ENCODE measurements at regions not wholly inside any gene's neighbourhood (a gene's known extent, or its start where the extent isn't known, plus 50 kb on each side); places are given as distances from the start of the nearest gene placed in this dataset.

DNA sequence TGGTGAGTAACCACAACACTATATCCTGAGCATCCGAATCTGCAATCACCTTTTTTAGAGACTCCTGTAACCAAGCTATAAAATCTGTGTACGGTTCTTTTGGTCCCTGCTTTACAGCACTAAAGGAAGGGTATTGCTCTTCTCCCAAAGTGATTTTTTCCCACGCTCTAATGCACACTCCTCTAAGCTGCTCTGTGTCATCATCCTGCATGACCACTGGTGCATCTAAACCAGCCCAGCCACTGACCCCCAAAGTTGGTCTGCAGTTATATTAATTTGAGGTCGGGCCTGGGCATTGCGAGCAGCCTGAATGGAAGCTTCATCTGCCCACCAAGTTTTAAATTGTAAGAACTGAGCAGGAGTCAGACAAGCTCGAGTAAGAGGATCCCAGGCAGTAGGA lies 480.0 kb downstream of the PTPRU start:
- Mint-ChIP-seq H3K27ac (no peak overlapping the region), H3K4me1 (no peaks in the 10 kb centered on the region), H3K36me3 (ENCODE audit: low read depth) (no peaks in the 10 kb centered on the region), H3K9me3 (peaks cover 30% of the 10 kb centered on the region), H3K27me3 (ENCODE audit: low read depth) (peaks cover 18% of the 10 kb centered on the region), H3K4me3 (no peak overlapping the region)
- no peak for TF ChIP-seq CTCF (IDR thresholded peaks at IDR 0.05; ENCODE audit: unreplicated experiment in 3 of 3)

DNA sequence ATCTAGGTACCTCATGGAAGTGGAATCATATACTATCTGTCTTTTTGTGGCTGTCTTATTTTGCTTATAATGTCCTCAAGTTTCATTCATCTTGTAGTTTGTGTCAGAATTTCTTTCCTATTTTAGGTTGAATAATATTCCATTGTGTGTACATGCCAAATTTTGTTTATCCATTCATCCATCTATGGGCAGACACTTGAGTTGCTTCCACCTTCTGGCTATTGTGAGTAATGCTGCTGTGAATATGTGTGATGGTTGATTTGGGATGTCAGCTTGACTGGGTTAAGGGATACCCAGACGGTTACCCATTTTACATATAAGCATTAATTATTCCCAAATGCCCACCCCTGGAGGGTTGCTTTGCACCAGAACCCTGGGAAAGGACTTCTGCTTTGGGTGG lies 477.5 kb downstream of the PTPRU start:
- no peaks in the 10 kb centered on the region for H3K36me3 Mint-ChIP-seq (ENCODE audit: low read depth)
- peaks cover 11% of the 10 kb centered on the region for H3K9me3 Mint-ChIP-seq
- peaks cover 13% of the 10 kb centered on the region for H3K4me1 Mint-ChIP-seq
- peak overlapping the region in 1 of 3 experiments; percentile 8 for H3K27ac Mint-ChIP-seq
- TF ChIP-seq CTCF (IDR thresholded peaks at IDR 0.05; ENCODE audit: unreplicated experiment in 3 of 3): peak in 2 of 3 experiments; percentile 19 to 29
- H3K27me3 Mint-ChIP-seq (ENCODE audit: low read depth): peaks cover 8% of the 10 kb centered on the region
- no peak overlapping the region for H3K4me3 Mint-ChIP-seq

- no peak overlapping the region for H3K27ac Mint-ChIP-seq
- H3K27me3 Mint-ChIP-seq (ENCODE audit: low read depth): peaks cover 16% of the 10 kb centered on the region
- no peak overlapping the region for H3K4me3 Mint-ChIP-seq
- H3K36me3 Mint-ChIP-seq (ENCODE audit: low read depth): no peaks in the 10 kb centered on the region
- peaks cover 23% of the 10 kb centered on the region for H3K4me1 Mint-ChIP-seq
- TF ChIP-seq CTCF (IDR thresholded peaks at IDR 0.05; ENCODE audit: unreplicated experiment in 3 of 3): no peak
- H3K9me3 Mint-ChIP-seq: peaks cover 4% of the 10 kb centered on the region
Observed at GRCh38 chr1:29712801-29713200, 476.5 kb downstream of the PTPRU start.

GRCh38 chr1:29712284-29712651 lies 475.9 kb downstream of the PTPRU start:
- Mint-ChIP-seq H3K36me3 (ENCODE audit: low read depth) (no peaks in the 10 kb centered on the region), H3K27ac (no peak overlapping the region), H3K27me3 (ENCODE audit: low read depth) (peaks cover 14% of the 10 kb centered on the region), H3K9me3 (no peaks in the 10 kb centered on the region), H3K4me1 (peaks cover 23% of the 10 kb centered on the region), H3K4me3 (no peak overlapping the region)
- no peak for TF ChIP-seq CTCF (IDR thresholded peaks at IDR 0.05; ENCODE audit: unreplicated experiment in 3 of 3)

DNA sequence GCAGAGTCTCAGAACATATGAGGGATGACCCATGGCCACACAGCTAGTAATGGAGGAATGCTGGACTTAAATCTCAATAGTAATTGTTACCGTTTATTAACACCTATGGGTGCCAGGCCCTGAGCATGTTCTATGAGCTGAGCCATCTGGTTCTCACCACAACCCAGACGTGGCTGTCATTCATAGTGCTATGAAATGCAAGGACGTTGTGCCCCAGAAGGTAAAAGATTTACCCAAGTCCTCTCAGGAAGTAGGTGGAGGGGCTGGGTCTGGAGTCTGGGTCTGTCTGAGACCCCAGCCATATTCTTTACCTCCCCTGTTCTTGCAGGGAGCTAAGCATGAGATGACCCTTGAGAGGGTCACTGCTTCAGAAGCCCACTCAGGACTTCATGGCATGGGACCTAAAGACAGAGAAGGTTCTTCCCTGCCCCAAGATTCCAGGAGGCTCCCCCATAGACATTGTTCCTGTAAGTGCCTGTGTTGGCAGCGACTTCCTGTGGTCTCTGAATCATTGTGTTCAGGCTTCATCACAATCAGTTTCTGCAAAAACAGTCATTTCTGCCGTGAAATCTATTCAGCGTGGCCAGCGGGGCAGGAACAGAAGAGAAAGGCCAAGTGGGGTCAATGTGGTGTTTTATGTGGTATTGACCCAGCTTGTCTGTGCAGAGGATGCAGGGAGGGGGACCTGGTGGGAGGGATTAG lies 475.4 kb downstream of the PTPRU start:
- no peaks in the 10 kb centered on the region for H3K9me3 Mint-ChIP-seq
- no peak overlapping the region for H3K27ac Mint-ChIP-seq
- peaks cover 23% of the 10 kb centered on the region for H3K4me1 Mint-ChIP-seq
- peaks cover 11% of the 10 kb centered on the region for H3K27me3 Mint-ChIP-seq (ENCODE audit: low read depth)
- no peaks in the 10 kb centered on the region for H3K36me3 Mint-ChIP-seq (ENCODE audit: low read depth)
- H3K4me3 Mint-ChIP-seq: no peak overlapping the region
- no peak for TF ChIP-seq CTCF (IDR thresholded peaks at IDR 0.05; ENCODE audit: unreplicated experiment in 3 of 3)

- Mint-ChIP-seq H3K4me1 (peaks cover 28% of the 10 kb centered on the region), H3K27me3 (ENCODE audit: low read depth) (peaks cover 30% of the 10 kb centered on the region), H3K9me3 (no peaks in the 10 kb centered on the region), H3K27ac (peak overlapping the region; percentile 77 to 90 (median 84)), H3K4me3 (no peak overlapping the region), H3K36me3 (ENCODE audit: low read depth) (no peaks in the 10 kb centered on the region)
- TF ChIP-seq CTCF (IDR thresholded peaks at IDR 0.05; ENCODE audit: unreplicated experiment in 3 of 3): no peak
Observed at GRCh38 chr1:29709704-29710280, 473.5 kb downstream of the PTPRU start.
